Gastrocnemius medialis (tissue), 4 donors: ENCODE measurements at regions not wholly inside any gene's neighbourhood (a gene's known extent, or its start where the extent isn't known, plus 50 kb on each side); places are given as distances from the start of the nearest gene placed in this dataset.

Source experiments
- ATAC-seq, 2 donors: fragments of 150-250 bp; one replicate each; pipeline ENCODE4 v1.9.1; 2016
- DNase-seq, 2 donors: peaks; one replicate each; pipeline ENCODE4 v3.0.0-alpha.2; 2019
- H3K27ac ChIP-seq, 4 donors: fragments of 200-600 bp; sonication (generic); 1 replicate in 1 of 4; 2 replicates in 3 of 4; pipeline ENCODE4 v1.5.1; 2016 to 2018; ENCODE audit warnings: mild to moderate bottlenecking in 2 of 4, moderate library complexity in 1 of 4
- H3K27me3 ChIP-seq, 3 donors: fragments of 200-600 bp; sonication (generic) in 2 of 3; 1 replicate in 1 of 3; 2 replicates in 2 of 3; pipeline versions ENCODE4 v1.5.1 to v1.6.0; 2016 to 2019; ENCODE audit warnings: mild to moderate bottlenecking in 1 of 3, moderate library complexity in 1 of 3
- H3K36me3 ChIP-seq, 2 donors: fragments of 200-600 bp; sonication (generic) in 1 of 2; one replicate each; pipeline ENCODE4 v1.5.1; 2017 to 2018
- H3K4me1 ChIP-seq, 2 donors: fragments of 200-600 bp; sonication (generic) in 1 of 2; one replicate each; pipeline ENCODE4 v1.5.1; 2016 to 2017; ENCODE audit warnings: mild to moderate bottlenecking in 2 of 2
- H3K4me3 ChIP-seq, 4 donors: fragments of 200-600 bp; sonication (generic) in 3 of 4; 1 replicate in 1 of 4; 2 replicates in 3 of 4; pipeline ENCODE4 v1.5.1; 2016 to 2019; ENCODE audit warnings: mild to moderate bottlenecking in 2 of 4
- H3K9me3 ChIP-seq, 3 donors: fragments of 200-600 bp; sonication (generic) in 2 of 3; 1 replicate in 1 of 3; 2 replicates in 2 of 3; pipeline ENCODE4 v1.5.1; 2016 to 2019
- CTCF ChIP-seq, 5 experiments: fragments of 450-650 bp in 3 of 5; fragments of 200-600 bp in 2 of 5; sonication (generic) in 2 of 5; IDR thresholded peaks in 4 of 5; conservative IDR thresholded peaks in 1 of 5; 1 replicate in 4 of 5; 2 replicates in 1 of 5; pipeline ENCODE4 v1.5.1; 2016 to 2019; ENCODE audit warnings: antibody characterized with exemption in 5 of 5, mild to moderate bottlenecking in 3 of 5, moderate library complexity in 3 of 5
- POLR2A ChIP-seq, 2 donors: fragments of 450-650 bp; IDR thresholded peaks; one replicate each; pipeline ENCODE4 v1.6.1; 2017; ENCODE audit warnings: antibody characterized with exemption in 2 of 2, mild to moderate bottlenecking in 2 of 2, moderate library complexity in 2 of 2
- in situ Hi-C, 4 donors: fragments of 200-750 bp; cut with MboI; loops; one replicate each; pipeline versions ENCODE4 v1.15.0 to v1.8.0; 2017; ENCODE audit warnings: low sequenced_read_pairs in 4 of 4
- intact Hi-C: fragments of 100-400 bp; cut with DNase I; formaldehyde crosslinking; loops from one replicate; pipeline ENCODE4 v1.15.1; 2023; ENCODE audit warnings: low total_unique reads

DNA sequence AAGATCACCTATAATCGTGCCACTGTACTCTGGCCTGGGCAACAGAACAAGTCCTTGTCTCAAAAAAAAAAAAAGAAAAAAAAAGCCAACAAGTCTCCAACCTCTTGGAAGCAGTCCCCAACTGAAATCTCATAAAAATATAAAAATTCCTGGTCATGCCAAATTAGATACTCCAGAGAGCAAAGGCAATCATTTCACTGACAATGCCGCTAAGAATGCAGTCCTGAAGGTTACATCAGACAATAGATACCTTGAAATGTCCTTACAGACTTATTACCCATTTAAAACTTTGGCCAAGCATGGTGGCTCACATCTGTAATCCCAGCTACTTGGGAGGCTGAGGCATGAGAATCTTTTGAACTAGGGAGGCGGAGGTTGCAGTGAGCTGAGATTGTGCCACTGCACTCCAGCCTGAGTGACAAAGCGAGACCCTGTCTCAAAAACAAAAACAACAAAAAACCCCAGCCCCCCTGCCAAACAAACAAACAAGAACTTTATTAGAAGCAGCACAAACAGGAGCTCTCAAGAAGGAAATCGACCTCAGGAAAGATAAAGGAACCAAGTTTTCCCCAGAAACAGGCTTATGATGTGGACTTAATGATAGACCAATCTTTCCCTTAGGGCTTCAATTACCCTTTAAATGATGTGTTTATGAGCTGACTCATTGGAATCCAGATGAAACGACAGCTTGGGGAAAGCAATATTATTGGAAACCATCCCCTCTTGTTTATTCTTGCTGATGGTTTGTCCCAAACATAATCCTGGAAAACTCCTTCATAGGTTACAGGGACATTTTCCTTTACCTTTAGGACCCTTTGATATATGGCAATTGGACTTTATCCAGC, 53.1 kb upstream of the XCR1 start:
- no peak overlapping the region for H3K27ac ChIP-seq
- intact Hi-C loops, result loop anchor here (10.0 kb wide), 1 partner anchor 294 kb away; the partner anchor contains the start of gene CCR5
- DNase-seq, result no peak

DNA sequence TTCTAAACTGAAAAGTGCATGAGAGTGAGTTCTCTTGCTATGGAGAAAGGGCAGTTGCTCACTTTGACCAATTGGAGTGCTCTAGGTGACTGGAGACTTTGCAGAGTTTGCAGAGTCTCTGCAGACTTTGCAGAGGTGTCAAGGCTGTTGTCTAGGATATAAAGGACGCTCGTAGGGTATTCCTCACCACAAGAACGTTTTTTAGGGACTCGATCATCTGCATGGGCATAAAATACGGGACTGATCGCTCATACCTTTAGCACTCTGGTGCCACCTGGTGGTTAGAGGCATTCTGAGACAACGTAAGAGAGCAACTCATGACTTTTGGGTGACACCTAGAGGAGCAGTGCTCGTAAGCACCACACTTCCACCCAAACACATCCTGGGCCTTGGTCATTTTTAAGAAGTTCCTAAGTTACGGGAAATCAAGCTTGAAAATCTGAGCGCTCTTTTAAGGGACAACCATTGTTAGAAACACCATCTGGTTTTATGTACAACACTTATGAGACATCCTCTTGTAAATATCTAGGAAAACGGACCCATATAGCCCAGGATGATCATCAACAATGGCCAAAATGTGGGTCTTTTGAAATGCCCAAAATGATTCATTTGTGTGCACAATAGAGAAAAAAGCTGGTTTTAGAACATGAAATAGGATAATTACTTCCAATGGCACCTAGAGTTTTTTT, 51.6 kb upstream of the XCR1 start:
- H3K27me3 ChIP-seq, result no peaks in the 10 kb centered on the region
- peaks cover 0 to 9% of the 10 kb centered on the region in 2 donors for H3K4me1 ChIP-seq
- peak overlapping the region in 1 of 4 donors; percentile 33 for H3K27ac ChIP-seq
- in situ Hi-C loops, result loop anchor here (5.0 to 25.0 kb wide), 4 partner anchors 137 to 317 kb away; partner anchors contain the start of genes CXCR6 (in 4 of the 4), CCR2 (in 1 of the 4) and CCR5 (in 1 of the 4)
- H3K36me3 ChIP-seq, result no peaks in the 10 kb centered on the region
- H3K9me3 ChIP-seq, result no peaks in the 10 kb centered on the region
- H3K4me3 ChIP-seq, result peak overlapping the region in 3 of 4 donors; percentile 11 to 41 (median 38)
- TF ChIP-seq POLR2A (IDR thresholded peaks at IDR 0.05) (no peak), CTCF (IDR thresholded peaks at IDR 0.05 in 4 of 5, conservative IDR thresholded peaks at IDR 0.05 in 1 of 5) (peak; percentile 97 to 99 (median 97))
- ATAC-seq (peak; percentile 95 to 99), DNase-seq (peak; percentile 74 to 86)
- intact Hi-C loops, result loop anchor here (1.0 to 10.0 kb wide), 5 partner anchors 26 to 318 kb away; partner anchors contain the start of gene LZTFL1

More for the DNA sequence above, 53.1 kb upstream of the XCR1 start:
- peaks cover 0 to 9% of the 10 kb centered on the region in 2 donors for H3K4me1 ChIP-seq
- no peaks in the 10 kb centered on the region for H3K36me3 ChIP-seq
- no peaks in the 10 kb centered on the region for H3K9me3 ChIP-seq
- no peaks in the 10 kb centered on the region for H3K27me3 ChIP-seq
- in situ Hi-C loops, result loop anchor here in 2 of 4 donors (25.0 kb wide), 2 partner anchors 282 to 318 kb away; partner anchors contain the start of genes CCR2 (in 1 of the 2) and CCR5 (in 1 of the 2)
- ATAC-seq, result no peak
- TF ChIP-seq CTCF (IDR thresholded peaks at IDR 0.05 in 4 of 5, conservative IDR thresholded peaks at IDR 0.05 in 1 of 5) (no peak), POLR2A (IDR thresholded peaks at IDR 0.05) (no peak)
- H3K4me3 ChIP-seq, result no peak overlapping the region
